ENCODE measurements at regions not wholly inside any gene's neighbourhood (a gene's known extent, or its start where the extent isn't known, plus 50 kb on each side); places are given as distances from the start of the nearest gene placed in this dataset.

DNA sequence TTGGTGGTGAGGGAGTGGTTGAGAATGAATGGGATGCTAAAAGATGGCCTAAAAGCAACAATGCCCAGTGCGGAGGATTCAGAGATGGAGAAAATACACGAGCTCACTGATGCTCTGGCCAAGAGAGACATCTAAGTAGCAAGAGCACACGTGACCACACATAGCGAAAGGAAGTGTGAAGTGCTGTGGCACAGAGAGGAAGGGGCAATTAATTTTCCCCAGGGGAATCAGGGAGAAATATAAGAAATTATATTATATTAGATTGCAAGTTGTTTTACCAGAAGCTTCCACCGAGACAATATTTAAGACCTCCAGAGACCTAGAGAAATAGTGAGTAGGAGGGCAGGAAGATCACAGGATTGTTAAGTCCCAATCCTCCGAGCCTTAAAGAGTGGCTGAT, 80.6 kb downstream of the RCN1 start:
- Histone ChIP-seq H3K27ac (ENCODE audit: control insufficient read depth, insufficient read depth, low read length) (no peak overlapping the region), H3K4me1 (ENCODE audit: control insufficient read depth, extremely low read depth, insufficient read depth, low read length) (no peaks in the 10 kb centered on the region), H3K4me3 (ENCODE audit: control insufficient read depth in 2 of 3, extremely low read depth in 1 of 3, insufficient read depth in 2 of 3, low read depth in 1 of 3, low read length in 3 of 3) (no peak overlapping the region), H2AFZ (ENCODE audit: control insufficient read depth, low read length) (no peak overlapping the region), H4K20me1 (ENCODE audit: control insufficient read depth, extremely low read depth, insufficient read depth, low read length) (no peaks in the 10 kb centered on the region), H3K9ac (ENCODE audit: control insufficient read depth, extremely low read depth, insufficient read depth, low read length) (no peak overlapping the region), H3K79me2 (ENCODE audit: control insufficient read depth, insufficient read depth, low read length) (no peaks in the 10 kb centered on the region), H3K4me2 (ENCODE audit: control insufficient read depth, extremely low read depth, insufficient read depth, low read depth, low read length) (no peak overlapping the region), H3K9me3 (ENCODE audit: control insufficient read depth, low read depth, low read length) (no peaks in the 10 kb centered on the region), H3K9me1 (ENCODE audit: control insufficient read depth, extremely low read depth, insufficient read depth, low read length) (no peaks in the 10 kb centered on the region), H3K36me3 (ENCODE audit: control insufficient read depth in 2 of 2, extremely low read depth in 1 of 2, insufficient read depth in 2 of 2, low read length in 2 of 2) (no peaks in the 10 kb centered on the region), H3K27me3 (ENCODE audit: control insufficient read depth, extremely low read depth, insufficient read depth, low read length) (peaks cover 6% of the 10 kb centered on the region)
- TF ChIP-seq EZH2 (IDR thresholded peaks at IDR 0.05; ENCODE audit: low read length) = no peak
- TF ChIP-seq, protein P1, sequence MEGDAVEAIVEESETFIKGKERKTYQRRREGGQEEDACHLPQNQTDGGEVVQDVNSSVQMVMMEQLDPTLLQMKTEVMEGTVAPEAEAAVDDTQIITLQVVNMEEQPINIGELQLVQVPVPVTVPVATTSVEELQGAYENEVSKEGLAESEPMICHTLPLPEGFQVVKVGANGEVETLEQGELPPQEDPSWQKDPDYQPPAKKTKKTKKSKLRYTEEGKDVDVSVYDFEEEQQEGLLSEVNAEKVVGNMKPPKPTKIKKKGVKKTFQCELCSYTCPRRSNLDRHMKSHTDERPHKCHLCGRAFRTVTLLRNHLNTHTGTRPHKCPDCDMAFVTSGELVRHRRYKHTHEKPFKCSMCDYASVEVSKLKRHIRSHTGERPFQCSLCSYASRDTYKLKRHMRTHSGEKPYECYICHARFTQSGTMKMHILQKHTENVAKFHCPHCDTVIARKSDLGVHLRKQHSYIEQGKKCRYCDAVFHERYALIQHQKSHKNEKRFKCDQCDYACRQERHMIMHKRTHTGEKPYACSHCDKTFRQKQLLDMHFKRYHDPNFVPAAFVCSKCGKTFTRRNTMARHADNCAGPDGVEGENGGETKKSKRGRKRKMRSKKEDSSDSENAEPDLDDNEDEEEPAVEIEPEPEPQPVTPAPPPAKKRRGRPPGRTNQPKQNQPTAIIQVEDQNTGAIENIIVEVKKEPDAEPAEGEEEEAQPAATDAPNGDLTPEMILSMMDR (optimal IDR thresholded peaks at IDR 0.05 in 1 of 3, IDR thresholded peaks at IDR 0.05 in 1 of 3, conservative IDR thresholded peaks at IDR 0.05 in 1 of 3; ENCODE audit: extremely low read depth in 1 of 3, insufficient read depth in 2 of 3, low read length in 3 of 3) = no peak
- no peak for FAIRE-seq
- DNase-seq (ENCODE audit: low read depth, low spot score) = no peak
- dilution Hi-C loops (cut with MboI; ENCODE audit: extremely low pct_ligation_motif_present, low sequenced_read_pairs) = no loop called here

DNA sequence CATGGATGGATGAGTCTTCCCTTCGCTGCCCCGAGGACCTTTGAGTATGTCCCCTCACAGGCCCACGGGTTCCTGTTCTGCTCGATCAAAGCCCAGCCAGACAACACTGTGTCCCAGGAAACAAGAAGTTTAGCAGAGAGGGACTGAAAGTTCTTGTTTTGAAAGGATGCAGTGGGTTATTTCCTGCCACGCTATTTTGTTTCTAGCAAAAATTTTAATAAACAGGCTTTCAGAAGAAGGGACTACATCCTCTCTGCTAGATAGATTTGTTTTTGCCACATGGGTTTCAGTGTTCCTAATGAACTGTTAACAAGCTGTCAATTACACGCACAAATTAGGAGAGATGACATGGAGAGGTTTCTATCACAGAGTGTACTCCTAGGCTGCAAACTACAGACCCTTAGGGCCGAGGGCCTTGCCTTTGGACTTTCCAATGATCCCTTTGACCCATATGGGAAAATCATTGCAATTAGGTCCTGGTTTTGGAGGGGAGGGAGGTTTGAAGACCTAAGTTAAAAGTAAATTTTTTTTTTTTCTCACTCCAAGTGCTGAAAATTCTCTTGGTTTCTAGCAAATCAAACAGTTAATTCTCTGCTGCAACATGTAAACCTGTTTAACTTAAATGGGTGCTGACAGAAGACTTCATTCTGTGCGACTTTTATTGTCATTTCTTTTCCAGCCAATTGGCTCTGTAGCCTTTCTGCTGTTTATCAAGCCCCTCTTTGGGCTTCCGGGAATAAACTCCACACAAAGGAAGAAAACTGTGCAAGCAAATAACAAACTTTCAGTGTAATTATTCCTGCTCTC, 81.4 kb downstream of the RCN1 start:
- no peak overlapping the region for H3K27ac ChIP-seq (ENCODE audit: control insufficient read depth, insufficient read depth, low read length)
- peaks cover 6% of the 10 kb centered on the region for H3K27me3 ChIP-seq (ENCODE audit: control insufficient read depth, extremely low read depth, insufficient read depth, low read length)
- TF ChIP-seq EZH2 (IDR thresholded peaks at IDR 0.05; ENCODE audit: low read length) = no peak
- TF ChIP-seq, protein P1 (optimal IDR thresholded peaks at IDR 0.05 in 1 of 3, IDR thresholded peaks at IDR 0.05 in 1 of 3, conservative IDR thresholded peaks at IDR 0.05 in 1 of 3; ENCODE audit: extremely low read depth in 1 of 3, insufficient read depth in 2 of 3, low read length in 3 of 3) = no peak
- no peak overlapping the region for H3K9ac ChIP-seq (ENCODE audit: control insufficient read depth, extremely low read depth, insufficient read depth, low read length)
- DNase-seq (ENCODE audit: low read depth, low spot score) (no peak), FAIRE-seq (no peak)
- no peaks in the 10 kb centered on the region for H3K9me3 ChIP-seq (ENCODE audit: control insufficient read depth, low read depth, low read length)
- no peaks in the 10 kb centered on the region for H3K36me3 ChIP-seq (ENCODE audit: control insufficient read depth in 2 of 2, extremely low read depth in 1 of 2, insufficient read depth in 2 of 2, low read length in 2 of 2)
- no peaks in the 10 kb centered on the region for H3K4me1 ChIP-seq (ENCODE audit: control insufficient read depth, extremely low read depth, insufficient read depth, low read length)
- no peaks in the 10 kb centered on the region for H3K79me2 ChIP-seq (ENCODE audit: control insufficient read depth, insufficient read depth, low read length)
- no peak overlapping the region for H3K4me3 ChIP-seq (ENCODE audit: control insufficient read depth in 2 of 3, extremely low read depth in 1 of 3, insufficient read depth in 2 of 3, low read depth in 1 of 3, low read length in 3 of 3)
- no peak overlapping the region for H3K4me2 ChIP-seq (ENCODE audit: control insufficient read depth, extremely low read depth, insufficient read depth, low read depth, low read length)
- H2AFZ ChIP-seq (ENCODE audit: control insufficient read depth, low read length) = no peak overlapping the region
- no peaks in the 10 kb centered on the region for H4K20me1 ChIP-seq (ENCODE audit: control insufficient read depth, extremely low read depth, insufficient read depth, low read length)
- no peaks in the 10 kb centered on the region for H3K9me1 ChIP-seq (ENCODE audit: control insufficient read depth, extremely low read depth, insufficient read depth, low read length)
- dilution Hi-C loops (cut with MboI; ENCODE audit: extremely low pct_ligation_motif_present, low sequenced_read_pairs) = no loop called here
